GM18520 (cell line): ENCODE measurements at regions not wholly inside any gene's neighbourhood (a gene's known extent, or its start where the extent isn't known, plus 50 kb on each side); places are given as distances from the start of the nearest gene placed in this dataset.

Source experiments
- ATAC-seq: cut with Tn5 transposase; IDR thresholded peaks from one replicate; pipeline ENCODE4 v1.9.1; 2021; ENCODE audit not compliant: unreplicated experiment

- ATAC-seq: no peak
Measured at GRCh38 chr13:47523771-47524170, 477.3 kb downstream of the SUCLA2 start.

GRCh38 chr13:47521890-47522487, 479.1 kb downstream of the SUCLA2 start:
- ATAC-seq: no peak

- no peak for ATAC-seq
Measured at GRCh38 chr13:47519626-47520025, 481.4 kb downstream of the SUCLA2 start.

- ATAC-seq: no peak
Measured at GRCh38 chr13:47518530-47518929, 482.5 kb downstream of the SUCLA2 start.

- ATAC-seq: no peak
Measured at GRCh38 chr13:47511647-47512046, 489.4 kb downstream of the SUCLA2 start.

GRCh38 chr13:47508527-47509228, 492.4 kb downstream of the SUCLA2 start:
- ATAC-seq: no peak

GRCh38 chr13:47503475-47503874, 497.6 kb downstream of the SUCLA2 start:
- no peak for ATAC-seq

GRCh38 chr13:47502166-47502565, 498.9 kb downstream of the SUCLA2 start:
- ATAC-seq: no peak

GRCh38 chr13:47499358-47500150, 501.5 kb downstream of the SUCLA2 start:
- no peak for ATAC-seq

GRCh38 chr13:47484548-47484947, 516.5 kb downstream of the SUCLA2 start:
- ATAC-seq: no peak

GRCh38 chr13:47481536-47481935, 519.5 kb downstream of the SUCLA2 start:
- no peak for ATAC-seq

GRCh38 chr13:47480951-47481350, 520.1 kb downstream of the SUCLA2 start:
- no peak for ATAC-seq

GRCh38 chr13:47480121-47480520, 521.0 kb downstream of the SUCLA2 start:
- no peak for ATAC-seq

- ATAC-seq: no peak
Measured at GRCh38 chr13:47478985-47479384, 522.1 kb downstream of the SUCLA2 start.

- ATAC-seq: no peak
Measured at GRCh38 chr13:47475441-47475948, 525.6 kb downstream of the SUCLA2 start.

- ATAC-seq: no peak
Measured at GRCh38 chr13:47474839-47475238, 526.2 kb downstream of the SUCLA2 start.

GRCh38 chr13:47474326-47474725, 526.7 kb downstream of the SUCLA2 start:
- ATAC-seq: no peak

GRCh38 chr13:47472516-47472915, 528.6 kb downstream of the SUCLA2 start:
- ATAC-seq: no peak

GRCh38 chr13:47463726-47464125, 537.3 kb downstream of the SUCLA2 start:
- no peak for ATAC-seq

GRCh38 chr13:47463002-47463401, 538.1 kb downstream of the SUCLA2 start:
- no peak for ATAC-seq

GRCh38 chr13:47461816-47462215, 539.3 kb downstream of the SUCLA2 start:
- ATAC-seq: no peak

GRCh38 chr13:47459512-47459911, 541.6 kb downstream of the SUCLA2 start:
- ATAC-seq: no peak
